ENCODE measurements at regions not wholly inside any gene's neighbourhood (a gene's known extent, or its start where the extent isn't known, plus 50 kb on each side); places are given as distances from the start of the nearest gene placed in this dataset.

DNA sequence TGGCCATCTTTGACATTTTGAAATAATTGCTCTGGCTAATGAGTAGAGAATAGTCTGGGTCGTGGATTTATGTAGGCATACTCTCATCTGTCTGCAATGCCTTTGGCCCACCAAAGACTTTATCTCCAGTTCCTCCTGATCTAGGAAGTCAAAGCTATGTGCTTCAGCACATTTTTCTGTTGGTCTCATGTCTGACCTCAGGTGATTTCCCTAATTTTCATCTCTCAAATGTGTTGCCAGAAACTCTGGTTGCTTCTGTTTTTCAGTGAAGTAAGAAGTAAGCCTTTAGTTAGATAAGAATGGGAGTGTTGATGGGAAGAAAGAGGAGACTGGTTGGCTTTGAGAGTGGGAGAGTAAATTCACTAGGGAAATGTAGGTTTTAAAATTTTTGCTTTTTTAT lies 66.4 kb downstream of the GPR88 start:
- Histone ChIP-seq H3K79me1 (ENCODE audit: insufficient read depth, low read depth, low read length, poor library complexity, severe bottlenecking) (no peaks in the 10 kb centered on the region), H3K27ac (ENCODE audit: insufficient read length, low read depth, low read length) (no peak overlapping the region), H3K23me2 (ENCODE audit: insufficient read length, low read depth, low read length, poor library complexity, severe bottlenecking) (no peaks in the 10 kb centered on the region), H3T11ph (ENCODE audit: low read length) (no peak overlapping the region), H2BK15ac (ENCODE audit: low read depth, low read length) (no peak overlapping the region), H2BK120ac (ENCODE audit: low read depth, low read length, poor library complexity, severe bottlenecking) (no peak overlapping the region), H3K9ac (ENCODE audit: extremely low read depth, insufficient read length, low read length) (no peak overlapping the region), H2BK12ac (ENCODE audit: insufficient read length, low read depth, low read length) (no peak overlapping the region), H3K4ac (ENCODE audit: low read depth, low read length) (no peak overlapping the region), H4K5ac (ENCODE audit: insufficient read length, low read depth, low read length) (no peak overlapping the region), H2AK5ac (ENCODE audit: insufficient read length, low read length) (no peak overlapping the region), H3K4me2 (ENCODE audit: insufficient read depth, insufficient read length, low read length) (no peak overlapping the region), H3K9me3 (ENCODE audit: control insufficient read depth, low read depth, low read length) (no peaks in the 10 kb centered on the region), H3K18ac (ENCODE audit: insufficient read length, low read depth, low read length) (no peak overlapping the region), H3K79me2 (ENCODE audit: insufficient read depth, low read length) (no peaks in the 10 kb centered on the region), H4K8ac (replicated peaks; ENCODE audit: insufficient read length, low read depth, low read length) (no peak overlapping the region), H3K14ac (ENCODE audit: insufficient read depth, low read length) (no peak overlapping the region), H3K56ac (ENCODE audit: insufficient read length, low read depth, low read length) (no peak overlapping the region), H2AFZ (ENCODE audit: low read length) (no peak overlapping the region), H3K23ac (ENCODE audit: insufficient read length, low read depth, low read length) (no peak overlapping the region), H4K91ac (ENCODE audit: insufficient read length, low read depth, low read length) (no peak overlapping the region), H2BK5ac (ENCODE audit: insufficient read length, low read length) (no peak overlapping the region), H2BK20ac (ENCODE audit: low read depth, low read length, poor library complexity, severe bottlenecking) (no peak overlapping the region), H4K20me1 (ENCODE audit: control insufficient read depth, insufficient read depth, insufficient read length) (no peaks in the 10 kb centered on the region), H3K4me1 (ENCODE audit: insufficient read depth, low read length) (no peaks in the 10 kb centered on the region), H3K27me3 (ENCODE audit: insufficient read depth, low read length) (no peaks in the 10 kb centered on the region)
- no peak for DNase-seq
- Mint-ChIP-seq H3K27ac (no peak overlapping the region), H3K4me1 (no peaks in the 10 kb centered on the region), H3K9me3 (peaks cover 30 to 39% of the 10 kb centered on the region in 2 experiments), H3K36me3 (ENCODE audit: insufficient read depth in 1 of 3, low read depth in 3 of 3) (peaks cover 2 to 12% (median 5%) of the 10 kb centered on the region in 3 experiments; a peak in 5 of 7 replicates), H3K4me3 (no peak overlapping the region), H3K27me3 (ENCODE audit: low read depth) (no peaks in the 10 kb centered on the region; the same call in none of the 2 replicates)
- TF ChIP-seq, protein P1, sequence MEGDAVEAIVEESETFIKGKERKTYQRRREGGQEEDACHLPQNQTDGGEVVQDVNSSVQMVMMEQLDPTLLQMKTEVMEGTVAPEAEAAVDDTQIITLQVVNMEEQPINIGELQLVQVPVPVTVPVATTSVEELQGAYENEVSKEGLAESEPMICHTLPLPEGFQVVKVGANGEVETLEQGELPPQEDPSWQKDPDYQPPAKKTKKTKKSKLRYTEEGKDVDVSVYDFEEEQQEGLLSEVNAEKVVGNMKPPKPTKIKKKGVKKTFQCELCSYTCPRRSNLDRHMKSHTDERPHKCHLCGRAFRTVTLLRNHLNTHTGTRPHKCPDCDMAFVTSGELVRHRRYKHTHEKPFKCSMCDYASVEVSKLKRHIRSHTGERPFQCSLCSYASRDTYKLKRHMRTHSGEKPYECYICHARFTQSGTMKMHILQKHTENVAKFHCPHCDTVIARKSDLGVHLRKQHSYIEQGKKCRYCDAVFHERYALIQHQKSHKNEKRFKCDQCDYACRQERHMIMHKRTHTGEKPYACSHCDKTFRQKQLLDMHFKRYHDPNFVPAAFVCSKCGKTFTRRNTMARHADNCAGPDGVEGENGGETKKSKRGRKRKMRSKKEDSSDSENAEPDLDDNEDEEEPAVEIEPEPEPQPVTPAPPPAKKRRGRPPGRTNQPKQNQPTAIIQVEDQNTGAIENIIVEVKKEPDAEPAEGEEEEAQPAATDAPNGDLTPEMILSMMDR (conservative IDR thresholded peaks at IDR 0.05), result no peak
- WGBS (ENCODE audit: extremely low coverage, insufficient read length, low lambda C conversion rate), result no CpG with 5 or more reads among the region's 1 CpG

Data from H9 (cell line).